H9 (cell line): ENCODE measurements at regions not wholly inside any gene's neighbourhood (a gene's known extent, or its start where the extent isn't known, plus 50 kb on each side); places are given as distances from the start of the nearest gene placed in this dataset.

Source experiments
- DNase-seq: peaks from one replicate; pipeline ENCODE4 v3.0.0-alpha.2; 2017
- H2AFZ ChIP-seq: one replicate; pipeline ENCODE4 v1.6.1; 2013; ENCODE audit warnings: mild to moderate bottlenecking, low read length, control low read depth, moderate library complexity
- H2AK5ac ChIP-seq: 2 replicates; pipeline ENCODE4 v1.6.1; 2013; ENCODE audit warnings: low read length, control low read depth, mixed read lengths; ENCODE audit not compliant: insufficient read length
- H2BK120ac ChIP-seq: one replicate; pipeline ENCODE4 v1.6.1; 2013; ENCODE audit warnings: low read depth, mild to moderate bottlenecking, low read length, control low read depth, inconsistent platforms; ENCODE audit not compliant: poor library complexity, severe bottlenecking
- H2BK12ac ChIP-seq: 2 replicates; pipeline ENCODE4 v1.6.1; 2013; ENCODE audit warnings: low read length, control low read depth, mixed read lengths, low read depth; ENCODE audit not compliant: insufficient read length
- H2BK15ac ChIP-seq: 2 replicates; pipeline ENCODE4 v1.6.1; 2013; ENCODE audit warnings: low read depth, low read length, control low read depth
- H2BK20ac ChIP-seq: one replicate; pipeline ENCODE4 v1.6.1; 2013; ENCODE audit warnings: low read depth, mild to moderate bottlenecking, low read length, control low read depth, inconsistent platforms; ENCODE audit not compliant: poor library complexity, severe bottlenecking
- H2BK5ac ChIP-seq: 2 replicates; pipeline ENCODE4 v1.6.1; 2013; ENCODE audit warnings: low read length, control low read depth, mixed read lengths; ENCODE audit not compliant: insufficient read length
- H3K14ac ChIP-seq: 2 replicates; pipeline ENCODE4 v1.6.1; 2013; ENCODE audit warnings: low read length, control low read depth; ENCODE audit not compliant: insufficient read depth
- H3K18ac ChIP-seq: 2 replicates; pipeline ENCODE4 v1.6.1; 2013; ENCODE audit warnings: low read depth, mild to moderate bottlenecking, mixed read lengths, low read length, control low read depth; ENCODE audit not compliant: insufficient read length
- H3K23ac ChIP-seq: 2 replicates; pipeline ENCODE4 v1.6.1; 2013; ENCODE audit warnings: low read length, control low read depth, mixed read lengths, low read depth; ENCODE audit not compliant: insufficient read length
- H3K23me2 ChIP-seq: 2 replicates; pipeline ENCODE4 v1.6.1; 2013; ENCODE audit warnings: low read depth, mild to moderate bottlenecking, mixed read lengths, low read length, control low read depth; ENCODE audit not compliant: insufficient read length, poor library complexity, severe bottlenecking
- H3K27ac ChIP-seq: 2 replicates; pipeline ENCODE4 v1.5.1; 2013; ENCODE audit warnings: low read length, control low read depth, mixed read lengths, low read depth; ENCODE audit not compliant: insufficient read length
- H3K27me3 ChIP-seq: 2 replicates; pipeline ENCODE4 v1.6.1; 2013; ENCODE audit warnings: low read length, control low read depth, inconsistent platforms; ENCODE audit not compliant: insufficient read depth
- H3K4ac ChIP-seq: 2 replicates; pipeline ENCODE4 v1.6.1; 2013; ENCODE audit warnings: low read depth, mild to moderate bottlenecking, control low read depth, inconsistent platforms, low read length, moderate library complexity
- H3K4me1 ChIP-seq: 2 replicates; pipeline ENCODE4 v1.6.1; 2013; ENCODE audit warnings: low read length, control low read depth, inconsistent platforms; ENCODE audit not compliant: insufficient read depth
- H3K4me2 ChIP-seq: 2 replicates; pipeline ENCODE4 v1.6.1; 2013; ENCODE audit warnings: low read length, control low read depth, mixed read lengths; ENCODE audit not compliant: insufficient read length, insufficient read depth
- H3K56ac ChIP-seq: 2 replicates; pipeline ENCODE4 v1.6.1; 2013; ENCODE audit warnings: low read depth, mild to moderate bottlenecking, mixed read lengths, low read length, control low read depth; ENCODE audit not compliant: insufficient read length
- H3K79me1 ChIP-seq: 2 replicates; pipeline ENCODE4 v1.6.1; 2013; ENCODE audit warnings: low read depth, mild to moderate bottlenecking, moderate library complexity, low read length, control low read depth, inconsistent platforms; ENCODE audit not compliant: insufficient read depth, poor library complexity, severe bottlenecking
- H3K79me2 ChIP-seq: 2 replicates; pipeline ENCODE4 v1.6.1; 2013; ENCODE audit warnings: low read length, control low read depth, inconsistent platforms; ENCODE audit not compliant: insufficient read depth
- H3K9ac ChIP-seq: 2 replicates; pipeline ENCODE4 v1.6.1; 2013; ENCODE audit warnings: low read length, control low read depth, mixed read lengths; ENCODE audit not compliant: insufficient read length; ENCODE audit errors: extremely low read depth
- H3K9me3 ChIP-seq: one replicate; pipeline ENCODE4 v1.6.1; 2013; ENCODE audit warnings: low read depth, low read length, inconsistent platforms; ENCODE audit not compliant: control insufficient read depth
- H3T11ph ChIP-seq: one replicate; pipeline ENCODE4 v1.6.1; 2013; ENCODE audit warnings: mild to moderate bottlenecking, low read length, control low read depth, inconsistent platforms
- H4K20me1 ChIP-seq: one replicate; pipeline ENCODE4 v1.6.1; 2013; ENCODE audit not compliant: control insufficient read depth, insufficient read length, insufficient read depth
- H4K5ac ChIP-seq: 2 replicates; pipeline ENCODE4 v1.6.1; 2013; ENCODE audit warnings: low read depth, mild to moderate bottlenecking, mixed read lengths, low read length, control low read depth; ENCODE audit not compliant: insufficient read length
- H4K8ac ChIP-seq: replicated peaks from 2 replicates; pipeline ENCODE4 v1.6.1; 2013; ENCODE audit warnings: low read length, control low read depth, mixed read lengths, low read depth; ENCODE audit not compliant: insufficient read length
- H4K91ac ChIP-seq: 2 replicates; pipeline ENCODE4 v1.6.1; 2013; ENCODE audit warnings: low read depth, mild to moderate bottlenecking, moderate library complexity, mixed read lengths, low read length, control low read depth; ENCODE audit not compliant: insufficient read length
- H3K27ac Mint-ChIP-seq, 3 experiments: 2 replicates in 2 of 3; 3 replicates in 1 of 3; pipeline ENCODE4 v1.8.0; 2020 to 2021; ENCODE audit warnings: mixed read lengths in 3 of 3, mild to moderate bottlenecking in 1 of 3, moderate library complexity in 1 of 3
- H3K27me3 Mint-ChIP-seq: 2 replicates; pipeline ENCODE4 v1.8.0; 2021; ENCODE audit warnings: low read depth, mild to moderate bottlenecking, moderate library complexity, mixed read lengths
- H3K36me3 Mint-ChIP-seq, 3 experiments: 2 replicates in 2 of 3; 3 replicates in 1 of 3; pipeline ENCODE4 v1.8.0; 2020 to 2021; ENCODE audit warnings: low read depth in 3 of 3, mixed read lengths in 3 of 3; ENCODE audit not compliant: insufficient read depth in 1 of 3
- H3K4me1 Mint-ChIP-seq, 2 experiments: 2 replicates each; pipeline ENCODE4 v1.8.0; 2020; ENCODE audit warnings: mixed read lengths in 2 of 2
- H3K4me3 Mint-ChIP-seq, 2 experiments: 2 replicates in 1 of 2; 3 replicates in 1 of 2; pipeline ENCODE4 v1.8.0; 2020 to 2021; ENCODE audit warnings: mild to moderate bottlenecking in 2 of 2, mixed read lengths in 2 of 2, moderate library complexity in 1 of 2
- H3K9me3 Mint-ChIP-seq, 2 experiments: 2 replicates in 1 of 2; 3 replicates in 1 of 2; pipeline ENCODE4 v1.8.0; 2020; ENCODE audit warnings: mild to moderate bottlenecking in 2 of 2, mixed read lengths in 2 of 2, moderate library complexity in 1 of 2
- TF ChIP-seq, protein P1 (sequence below): fragments of 200-600 bp; sonication (generic); conservative IDR thresholded peaks from 3 replicates; pipeline ENCODE4 v1.8.0; 2021; ENCODE audit warnings: antibody characterized with exemption, mild to moderate bottlenecking

DNA sequence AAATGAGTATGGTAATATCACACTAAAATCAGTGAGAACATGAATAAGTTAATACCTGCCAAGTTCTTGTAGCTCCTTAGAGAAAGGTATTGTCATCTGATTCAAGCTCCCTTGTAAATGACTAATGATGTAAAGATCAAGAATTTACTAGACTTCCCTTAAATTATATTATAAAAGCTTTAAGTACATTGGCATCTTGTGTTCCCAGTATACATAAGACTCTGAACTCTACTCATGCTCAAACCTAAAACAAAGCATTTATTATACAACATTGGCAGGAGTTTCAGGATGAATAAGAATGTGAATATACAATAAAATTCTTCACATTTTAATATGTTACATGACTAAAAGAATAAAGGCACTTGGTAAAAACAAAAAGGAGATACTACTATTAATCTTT is 126.8 kb upstream of the UNC5C start:
- Mint-ChIP-seq H3K4me1 (peaks cover 3 to 5% of the 10 kb centered on the region in 2 experiments; a peak in 3 of 4 replicates), H3K27ac (no peak overlapping the region), H3K4me3 (no peak overlapping the region), H3K9me3 (no peaks in the 10 kb centered on the region; a peak in 2 of 5 replicates), H3K36me3 (no peaks in the 10 kb centered on the region; a peak in 1 of 7 replicates), H3K27me3 (no peaks in the 10 kb centered on the region)
- Histone ChIP-seq H3K27me3 (no peaks in the 10 kb centered on the region), H3K9me3 (no peaks in the 10 kb centered on the region), H2BK12ac (no peak overlapping the region), H3K27ac (no peak overlapping the region), H3K56ac (no peak overlapping the region), H2AFZ (no peak overlapping the region), H2BK5ac (no peak overlapping the region), H4K5ac (no peak overlapping the region), H4K91ac (no peak overlapping the region), H2BK20ac (no peak overlapping the region), H4K8ac (no peak overlapping the region), H3K18ac (no peak overlapping the region), H2BK15ac (no peak overlapping the region), H3T11ph (no peak overlapping the region), H2BK120ac (no peak overlapping the region), H3K4me2 (no peak overlapping the region), H3K79me2 (no peaks in the 10 kb centered on the region), H3K23ac (no peak overlapping the region), H2AK5ac (no peak overlapping the region), H3K9ac (no peak overlapping the region), H3K23me2 (no peaks in the 10 kb centered on the region), H3K79me1 (no peaks in the 10 kb centered on the region), H3K4ac (no peak overlapping the region), H3K4me1 (no peaks in the 10 kb centered on the region), H3K14ac (no peak overlapping the region), H4K20me1 (no peaks in the 10 kb centered on the region)
- TF ChIP-seq, protein P1, sequence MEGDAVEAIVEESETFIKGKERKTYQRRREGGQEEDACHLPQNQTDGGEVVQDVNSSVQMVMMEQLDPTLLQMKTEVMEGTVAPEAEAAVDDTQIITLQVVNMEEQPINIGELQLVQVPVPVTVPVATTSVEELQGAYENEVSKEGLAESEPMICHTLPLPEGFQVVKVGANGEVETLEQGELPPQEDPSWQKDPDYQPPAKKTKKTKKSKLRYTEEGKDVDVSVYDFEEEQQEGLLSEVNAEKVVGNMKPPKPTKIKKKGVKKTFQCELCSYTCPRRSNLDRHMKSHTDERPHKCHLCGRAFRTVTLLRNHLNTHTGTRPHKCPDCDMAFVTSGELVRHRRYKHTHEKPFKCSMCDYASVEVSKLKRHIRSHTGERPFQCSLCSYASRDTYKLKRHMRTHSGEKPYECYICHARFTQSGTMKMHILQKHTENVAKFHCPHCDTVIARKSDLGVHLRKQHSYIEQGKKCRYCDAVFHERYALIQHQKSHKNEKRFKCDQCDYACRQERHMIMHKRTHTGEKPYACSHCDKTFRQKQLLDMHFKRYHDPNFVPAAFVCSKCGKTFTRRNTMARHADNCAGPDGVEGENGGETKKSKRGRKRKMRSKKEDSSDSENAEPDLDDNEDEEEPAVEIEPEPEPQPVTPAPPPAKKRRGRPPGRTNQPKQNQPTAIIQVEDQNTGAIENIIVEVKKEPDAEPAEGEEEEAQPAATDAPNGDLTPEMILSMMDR = no peak
- no peak for DNase-seq
